DMS53 treated with DMSO at 0.1 percent for 48 hours (cell line): ENCODE measurements at regions not wholly inside any gene's neighbourhood (a gene's known extent, or its start where the extent isn't known, plus 50 kb on each side); places are given as distances from the start of the nearest gene placed in this dataset.
A peak's percentile ranks its signal among the peaks of the same experiment; 100 is the strongest.

Source experiments
- DNase-seq: peaks from one replicate; lab custom pipeline; 2025; ENCODE audit not compliant: unreplicated experiment; lab: John Stamatoyannopoulos, UW

DNA sequence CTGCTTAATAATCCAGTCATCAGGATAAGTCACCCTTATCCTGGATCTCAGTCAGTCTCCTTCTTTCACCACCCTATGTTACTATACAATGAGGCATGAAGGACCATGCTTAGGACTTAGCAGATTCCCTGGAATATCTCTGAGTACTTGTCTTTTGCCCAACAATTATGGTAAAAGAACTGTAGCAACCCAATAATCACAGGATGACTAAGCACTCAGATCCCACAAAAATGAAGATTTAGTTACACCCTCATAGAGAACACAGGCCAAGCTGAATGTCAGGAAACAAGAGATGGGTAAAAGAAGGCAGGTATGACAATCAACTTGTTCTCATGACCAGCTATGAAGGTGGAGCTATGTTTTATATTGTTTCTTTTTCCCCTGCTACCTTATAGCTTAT is 91.4 kb downstream of the EDN1 start:
- no peak for DNase-seq

DNA sequence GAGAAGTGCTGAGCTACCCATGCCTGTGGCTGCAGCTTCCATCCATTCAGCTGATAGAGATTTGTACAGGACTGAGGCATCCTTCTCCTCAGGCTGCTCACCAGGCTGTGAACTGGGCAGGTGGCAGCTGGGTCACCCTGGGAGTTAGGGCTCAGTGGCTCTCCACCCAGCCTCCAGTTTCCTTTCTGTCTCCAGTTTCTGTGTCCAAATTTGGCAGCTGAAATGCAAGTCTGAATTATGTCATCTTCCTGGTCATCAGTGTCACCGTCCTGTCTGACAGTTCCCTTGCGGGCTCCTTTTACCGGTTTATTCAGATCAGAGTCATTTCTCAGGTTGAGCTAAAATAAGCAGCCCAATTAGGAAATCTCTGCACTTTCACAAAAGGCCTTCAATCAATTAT is 93.3 kb downstream of the EDN1 start:
- no peak for DNase-seq

DNA sequence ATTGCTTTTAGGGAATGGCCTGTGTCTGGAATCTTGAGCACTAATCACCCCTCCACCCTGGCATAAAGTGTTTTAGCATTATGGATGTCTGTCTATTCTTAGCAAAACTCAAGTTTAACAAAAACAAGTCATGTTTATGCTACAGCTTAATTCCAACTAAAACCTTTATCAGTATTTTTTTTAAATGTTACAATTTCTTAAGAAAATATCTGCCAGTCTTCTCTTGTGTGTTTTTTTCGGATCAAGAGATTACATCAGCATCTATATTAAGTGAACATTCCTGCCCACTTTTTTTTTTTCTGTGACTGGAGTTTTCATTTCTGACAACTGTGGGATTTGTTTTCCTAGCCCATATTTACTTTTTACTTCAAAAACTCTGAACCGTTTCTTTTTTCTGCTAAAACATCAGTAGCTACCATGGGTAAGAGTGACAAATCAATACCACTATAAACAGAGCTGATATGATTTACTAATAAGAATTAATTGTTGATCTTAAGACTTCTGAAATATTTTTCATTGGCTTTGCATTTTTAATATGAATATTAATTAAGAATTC is 94.3 kb downstream of the EDN1 start:
- DNase-seq, result no peak

DNA sequence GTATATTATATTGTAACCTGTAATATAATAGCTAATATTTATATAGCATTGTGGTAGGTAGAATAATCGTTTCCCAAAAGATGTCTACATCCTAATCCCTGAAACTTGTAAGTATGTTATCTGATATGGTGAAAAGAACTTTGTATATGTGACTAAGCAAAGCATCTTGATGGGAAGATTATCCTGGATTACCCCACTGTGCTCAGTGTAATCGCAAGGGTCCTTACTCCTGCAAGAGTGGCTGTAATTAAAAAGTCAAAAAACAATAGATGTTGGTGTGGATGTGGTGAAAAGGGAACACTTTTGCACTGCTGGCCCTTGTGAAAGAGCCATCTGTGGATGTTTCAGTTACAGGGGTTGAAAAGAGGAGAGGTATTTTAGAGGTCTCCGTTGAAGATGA is 95.2 kb downstream of the EDN1 start:
- no peak for DNase-seq

DNA sequence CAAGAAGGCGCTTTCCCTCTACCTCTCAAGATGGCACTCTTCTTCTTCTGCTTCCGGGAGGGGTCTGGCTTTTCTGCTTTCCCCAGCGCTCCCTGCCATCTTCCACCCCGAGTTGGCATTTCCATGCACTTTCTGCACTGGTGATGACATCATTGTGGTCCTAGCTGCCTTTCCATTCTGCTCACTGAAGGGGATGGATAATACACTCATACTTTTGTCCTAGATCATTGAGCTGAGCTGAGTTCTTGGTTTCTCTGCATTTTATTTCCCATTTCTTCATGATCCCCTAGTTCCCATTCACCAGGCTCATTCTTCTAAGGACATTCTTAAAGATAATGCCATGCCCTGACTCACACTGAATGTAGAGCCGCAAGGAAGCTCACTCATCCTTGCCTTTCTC is 96.7 kb downstream of the EDN1 start:
- DNase-seq, result no peak

DNA sequence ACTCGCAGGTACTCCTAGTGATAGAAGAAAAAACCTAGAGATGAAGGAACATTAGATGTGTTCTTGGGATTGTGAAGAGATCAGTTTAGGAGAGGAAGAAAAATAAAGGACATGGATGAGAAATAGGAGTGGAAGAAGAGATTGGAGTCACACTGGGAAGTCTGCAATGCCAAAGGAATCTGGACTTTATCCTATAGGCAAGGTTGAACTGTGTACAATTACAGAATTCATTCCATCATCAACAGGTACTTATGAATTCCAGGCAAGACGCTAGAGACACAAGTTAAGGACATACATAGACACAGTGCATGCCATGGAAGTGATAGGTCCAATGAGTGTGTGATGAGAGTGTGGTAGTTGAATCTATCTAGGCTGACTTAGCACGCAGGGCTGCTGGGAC is 101.3 kb downstream of the EDN1 start:
- DNase-seq, result no peak

DNA sequence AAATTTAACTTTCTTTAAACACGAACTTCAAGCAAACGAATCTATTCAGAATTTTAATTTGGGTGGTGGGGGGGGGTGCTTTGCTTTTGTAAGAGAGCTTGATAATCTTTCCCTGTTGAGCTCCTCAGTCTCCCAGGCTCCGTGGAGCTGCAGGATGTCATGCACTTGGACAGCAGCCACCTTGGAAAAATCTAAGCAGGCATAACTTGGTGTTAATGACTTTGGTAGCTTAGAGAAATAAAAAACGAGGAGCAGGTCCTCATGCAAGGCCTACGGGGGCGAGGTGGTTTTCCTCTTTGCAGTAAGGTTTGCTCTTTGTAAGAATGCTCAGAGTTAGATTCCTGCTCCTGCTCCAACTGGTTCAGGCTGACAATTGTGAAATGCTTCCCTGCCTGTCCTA is 102.3 kb downstream of the EDN1 start:
- no peak for DNase-seq

DNA sequence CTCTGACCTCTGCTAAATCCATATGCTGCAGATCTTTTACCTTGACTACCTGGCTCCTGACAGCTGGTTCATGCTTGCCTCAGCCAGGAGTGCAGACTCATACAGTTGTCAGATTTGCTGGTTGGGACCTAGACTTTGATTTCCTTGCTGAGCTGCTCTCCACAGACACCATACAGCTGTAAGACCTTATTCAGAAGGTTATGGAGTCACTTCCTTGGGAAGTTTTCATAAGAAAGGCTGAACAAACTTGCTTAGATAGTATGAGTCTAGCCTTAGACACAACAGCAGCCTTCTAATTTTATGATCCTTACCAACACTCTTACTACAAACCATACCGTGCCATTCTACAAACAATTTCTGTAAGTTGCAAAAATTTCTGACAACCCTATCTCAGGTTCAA is 102.9 kb downstream of the EDN1 start:
- no peak for DNase-seq

DNA sequence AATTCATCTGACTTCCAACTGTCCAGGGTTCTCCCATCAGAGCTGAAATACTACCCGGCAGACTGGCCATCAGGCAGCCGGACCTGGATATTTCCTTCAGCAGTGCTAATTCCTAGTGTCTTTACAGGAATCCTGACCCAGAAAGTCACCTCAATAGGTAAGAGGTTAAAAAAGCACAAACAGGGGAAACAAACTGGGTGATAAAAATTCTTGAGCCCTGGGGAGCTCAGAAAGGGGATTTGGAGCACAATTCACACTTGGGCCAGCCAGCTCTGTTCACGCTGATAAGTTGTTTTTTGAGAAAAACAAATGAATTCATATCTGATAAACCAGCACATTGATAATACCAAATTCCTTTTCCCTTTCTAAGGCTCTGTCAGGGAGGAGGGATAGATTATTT is 104.0 kb downstream of the EDN1 start:
- no peak for DNase-seq

DNA sequence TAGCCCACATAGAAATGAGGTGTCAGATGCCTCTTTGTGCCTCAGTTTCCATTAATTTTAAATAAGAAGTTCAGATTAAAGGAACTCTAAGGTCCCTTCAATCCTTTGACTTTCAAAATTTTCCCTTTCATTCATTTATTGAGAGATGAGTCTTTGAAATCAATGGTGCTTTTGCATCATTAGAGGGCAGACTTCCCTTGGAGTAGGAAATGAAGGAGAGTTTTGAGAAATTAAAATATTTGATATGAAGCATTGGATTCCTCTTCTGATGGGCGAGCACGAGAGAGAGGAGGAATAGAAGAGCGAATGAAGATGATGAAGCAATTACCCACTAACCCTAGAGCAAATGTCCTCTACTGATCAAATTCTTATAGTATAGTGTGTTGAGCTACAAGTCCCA is 105.7 kb downstream of the EDN1 start:
- DNase-seq, result no peak

DNA sequence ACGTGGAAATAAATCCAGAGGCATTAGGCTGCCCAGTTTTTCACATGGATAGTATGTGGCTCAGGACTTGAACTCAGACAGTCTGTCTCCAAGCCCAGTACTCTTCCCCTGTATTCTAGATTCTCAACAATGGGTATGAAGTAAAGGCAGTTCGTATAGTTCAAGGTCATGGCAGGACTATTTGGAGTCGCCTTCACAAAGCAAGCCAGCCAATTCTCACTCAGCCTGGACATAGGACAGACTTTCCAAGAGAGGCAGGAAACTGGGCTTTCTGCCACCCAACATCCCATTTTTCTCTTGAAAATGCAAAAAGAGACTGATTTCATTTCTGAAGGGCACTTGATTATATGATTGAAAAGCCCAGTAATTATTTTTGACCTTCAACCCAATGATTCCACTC is 111.0 kb downstream of the EDN1 start:
- no peak for DNase-seq

DNA sequence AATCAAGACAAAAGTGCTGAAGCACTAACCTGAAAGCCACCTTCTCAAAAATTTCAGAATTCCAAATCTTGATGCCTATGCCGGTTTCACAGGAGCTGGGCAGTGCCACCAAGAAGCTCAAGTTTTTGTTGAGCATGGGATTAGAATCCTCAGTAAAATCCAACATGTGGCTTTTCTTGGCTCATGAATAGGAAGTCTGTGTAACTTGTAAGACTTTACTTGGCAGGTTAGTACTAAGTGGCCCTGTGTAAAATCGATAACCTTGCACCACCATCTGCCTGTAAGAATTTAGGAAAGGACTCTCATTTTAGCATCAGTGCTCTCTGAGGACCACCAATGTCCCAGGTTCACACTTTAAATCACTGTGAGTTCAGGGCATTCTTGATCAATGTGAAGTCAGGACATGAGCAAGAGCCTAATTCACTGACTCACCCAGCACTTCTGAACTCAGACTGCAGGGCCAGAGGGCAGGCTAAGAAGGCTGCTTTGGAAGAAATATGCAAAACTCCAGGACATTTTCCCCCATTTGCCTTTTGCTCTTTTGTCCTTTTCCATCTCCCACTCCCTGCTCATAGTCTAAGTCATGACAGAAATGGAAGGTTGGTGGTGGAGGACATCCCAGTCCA is 113.2 kb downstream of the EDN1 start:
- DNase-seq, result no peak

DNA sequence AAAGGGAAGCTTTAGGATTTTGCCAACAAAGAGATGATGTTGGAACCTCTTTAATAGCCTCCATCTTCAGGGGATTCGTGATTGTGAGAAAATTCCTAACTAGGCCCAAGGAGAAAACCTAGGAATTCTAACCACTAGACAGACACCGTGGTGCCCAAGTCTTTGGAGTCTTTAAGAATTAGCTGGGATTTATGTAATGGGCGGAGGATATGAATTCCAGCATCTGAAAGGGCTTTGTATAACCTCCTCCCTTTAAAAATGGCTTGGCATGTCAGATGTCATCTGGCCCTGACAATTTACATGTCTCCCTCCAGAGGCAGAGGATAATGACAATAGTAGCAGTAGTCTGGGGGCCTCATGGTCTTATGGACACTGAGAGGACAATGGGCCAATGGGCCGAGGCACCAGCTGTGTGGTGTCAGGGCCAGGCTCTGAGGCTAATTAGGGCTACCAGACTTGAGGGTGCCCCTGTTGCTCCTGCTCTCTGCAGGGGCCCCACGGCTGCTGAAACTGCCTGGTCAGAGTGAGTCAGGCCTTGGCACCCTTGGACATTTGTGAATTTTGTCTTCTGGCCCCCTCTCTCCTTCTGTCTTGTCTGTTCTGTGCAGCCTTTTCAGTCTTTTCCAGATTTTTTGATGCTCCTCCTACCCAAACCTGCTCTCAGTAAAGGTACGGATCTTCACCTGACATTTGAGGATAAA is 113.9 kb downstream of the EDN1 start:
- no peak for DNase-seq

DNA sequence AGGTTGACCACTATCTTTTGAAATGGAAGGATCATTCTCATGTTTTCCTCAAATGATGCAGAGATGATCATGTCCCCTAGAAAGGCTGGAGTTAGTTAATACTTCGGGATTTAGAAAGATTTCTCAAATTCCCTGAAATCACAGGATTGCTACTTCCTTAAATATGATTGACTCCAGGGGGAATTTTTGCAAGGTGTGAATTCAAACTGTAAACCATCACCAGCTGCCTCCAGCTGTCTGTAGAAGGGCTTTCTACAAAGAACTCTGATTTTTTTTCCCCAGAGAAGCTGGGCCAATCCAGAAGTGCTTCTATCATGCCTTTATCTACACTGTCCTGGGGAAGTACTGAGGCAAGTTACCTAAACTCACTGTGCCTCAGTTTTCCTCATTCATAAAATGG is 114.5 kb downstream of the EDN1 start:
- DNase-seq, result no peak

DNA sequence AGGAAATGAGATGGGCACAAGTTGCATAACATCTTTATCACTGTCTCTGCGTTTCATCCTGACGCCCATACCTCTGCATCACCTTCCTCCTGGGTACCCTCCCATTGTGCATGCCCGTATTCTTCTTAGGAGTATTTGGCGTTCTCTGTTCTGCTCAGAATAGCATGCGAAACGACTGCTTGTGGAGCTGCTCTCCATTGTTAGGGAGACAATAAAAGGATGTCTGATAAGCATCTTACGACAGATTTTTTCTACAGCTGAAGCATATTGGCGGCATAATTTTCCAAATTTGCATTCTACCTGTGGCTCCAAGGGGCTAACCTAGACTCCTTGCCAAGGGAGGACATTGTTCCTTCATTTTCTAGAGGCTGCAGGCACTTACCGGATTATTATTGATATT is 118.6 kb downstream of the EDN1 start:
- no peak for DNase-seq

DNA sequence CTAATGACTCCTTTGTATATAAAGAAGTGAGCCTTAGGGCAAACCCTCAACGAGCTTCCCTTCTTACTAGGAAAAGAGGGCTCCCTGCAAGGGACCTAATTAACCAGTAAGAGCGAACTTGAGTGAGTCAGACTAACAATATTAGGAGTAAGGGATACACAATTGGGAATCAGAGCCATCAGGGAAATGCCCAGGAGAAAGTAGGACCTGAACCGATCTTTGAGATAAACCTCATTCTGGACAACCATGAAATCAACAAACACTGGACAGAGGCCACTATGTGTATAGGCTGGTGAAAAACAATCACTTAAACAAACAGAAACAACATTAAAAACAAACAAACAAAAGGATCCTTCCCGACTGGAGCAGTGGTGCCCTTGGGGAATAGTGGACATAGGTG is 120.8 kb downstream of the EDN1 start:
- DNase-seq, result no peak

DNA sequence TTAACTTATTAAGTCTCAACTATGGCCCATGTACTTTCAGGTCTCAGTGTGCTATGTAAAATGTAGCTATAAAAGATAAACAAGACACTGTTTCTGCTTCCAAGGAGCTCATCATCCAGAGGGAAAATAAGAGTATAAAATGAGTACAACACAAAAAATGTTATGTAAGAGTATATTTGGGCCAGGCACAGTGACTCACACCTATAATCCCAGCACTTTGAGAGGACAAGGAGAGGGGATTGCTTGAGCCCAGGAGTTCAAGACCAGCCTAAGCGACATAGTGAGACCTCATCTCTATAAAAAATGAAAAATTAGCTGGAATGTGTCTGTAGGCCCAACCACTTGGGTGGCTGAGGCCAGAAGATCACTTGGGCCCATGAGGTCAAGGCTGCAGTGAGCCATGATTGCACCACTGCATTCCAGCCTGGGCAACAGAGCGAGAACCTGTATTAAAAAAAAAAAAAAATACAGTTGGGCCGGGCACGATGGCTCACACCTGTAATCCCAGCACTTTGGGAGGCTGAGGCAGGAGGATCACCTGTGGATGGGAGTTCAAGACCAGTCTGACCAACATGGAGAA is 124.0 kb downstream of the EDN1 start:
- no peak for DNase-seq

DNA sequence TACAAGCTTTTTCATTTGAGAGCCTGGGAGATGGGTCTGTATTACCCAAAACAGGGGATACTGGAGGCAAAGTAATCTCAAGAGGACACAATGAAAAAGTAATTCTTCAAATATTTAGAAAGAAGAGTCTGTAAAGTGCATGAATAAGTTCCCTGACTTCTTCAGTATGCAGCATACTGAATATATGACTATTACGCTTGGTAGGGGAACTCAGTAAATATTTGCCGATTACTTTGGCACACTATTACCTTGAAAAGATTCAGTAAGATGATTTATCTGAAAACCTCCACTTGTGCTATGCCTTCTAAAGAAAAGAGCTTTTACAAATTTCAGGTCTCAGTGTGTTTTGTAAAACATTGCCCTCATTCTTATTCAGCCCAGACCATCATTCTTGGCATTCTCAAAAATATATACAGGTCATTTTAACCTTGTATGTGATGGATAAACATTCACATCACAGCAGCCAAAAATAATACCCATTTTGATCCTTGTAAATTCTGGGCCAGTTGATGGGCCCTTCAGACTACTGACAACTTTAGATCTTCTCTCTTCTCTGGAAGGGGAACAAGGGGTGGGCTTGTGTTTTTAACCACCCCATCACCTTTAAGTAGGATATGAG is 125.9 kb downstream of the EDN1 start:
- no peak for DNase-seq

DNA sequence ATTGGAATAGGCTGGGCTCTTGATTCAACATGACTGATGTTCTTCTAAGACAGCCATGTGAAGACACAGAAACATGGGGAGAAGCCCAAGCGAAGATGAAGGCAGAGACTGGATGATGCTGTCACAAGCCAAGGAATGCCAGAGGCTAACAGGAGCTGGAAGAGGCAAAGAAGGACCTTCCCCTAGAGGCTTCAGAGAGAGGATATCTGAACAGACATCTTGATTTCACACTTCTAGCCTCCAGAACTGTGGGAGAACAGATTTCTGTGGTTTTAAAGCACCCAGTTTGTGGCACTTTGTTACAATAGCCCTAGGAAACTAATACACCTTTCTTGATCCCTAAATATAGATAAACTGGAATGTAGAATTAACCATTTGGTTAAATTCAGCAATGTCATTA is 127.0 kb downstream of the EDN1 start:
- no peak for DNase-seq

DNA sequence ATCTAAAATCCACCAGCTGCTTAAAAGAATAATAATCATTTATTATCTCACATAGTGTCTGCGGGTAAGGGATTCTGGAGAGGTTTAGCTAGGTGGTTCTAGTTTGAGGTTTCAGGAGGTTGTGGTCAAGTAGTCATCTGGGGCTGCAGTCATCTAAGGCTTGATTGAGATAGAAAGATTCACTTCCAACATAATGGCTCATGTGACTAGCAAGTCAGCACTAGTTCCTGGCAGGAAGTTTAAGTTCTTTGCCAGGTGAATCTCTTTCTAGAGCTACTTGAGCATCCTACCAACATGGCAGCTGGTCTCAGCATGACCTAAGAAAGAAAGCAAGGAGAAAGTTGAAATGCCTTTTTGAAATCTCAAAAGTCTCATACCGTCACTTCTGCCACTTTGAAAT is 128.8 kb downstream of the EDN1 start:
- DNase-seq, result no peak

DNA sequence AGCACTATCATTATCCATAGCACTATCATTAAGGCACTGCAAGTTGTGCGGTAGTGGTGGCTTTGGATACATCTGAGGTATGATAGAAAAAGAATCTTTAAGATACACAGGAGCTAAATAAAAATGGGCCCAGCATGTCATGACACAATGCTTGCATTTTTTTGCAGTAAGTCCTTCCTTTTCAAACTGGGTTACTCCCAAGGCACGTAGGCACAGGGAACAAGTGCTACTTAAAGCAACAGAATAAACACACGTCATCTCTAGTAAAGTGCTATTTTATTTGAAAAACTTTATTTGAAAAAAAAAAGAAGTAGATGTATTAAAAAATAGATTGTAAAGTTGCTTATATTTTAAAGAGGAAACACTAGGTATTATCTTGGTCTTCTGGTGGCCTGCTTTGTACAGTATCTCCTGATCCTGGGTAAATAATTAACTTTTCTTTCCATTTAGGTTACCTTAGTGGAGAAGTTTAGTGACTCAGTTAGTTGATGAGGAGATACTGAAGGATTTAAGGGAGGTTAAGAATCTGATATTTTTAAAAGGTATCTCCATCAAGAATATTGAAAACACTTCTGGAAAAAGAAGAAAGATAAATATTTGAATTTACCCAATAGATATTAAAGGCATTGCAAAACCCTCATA is 129.6 kb downstream of the EDN1 start:
- DNase-seq, result peak; percentile 65

DNA sequence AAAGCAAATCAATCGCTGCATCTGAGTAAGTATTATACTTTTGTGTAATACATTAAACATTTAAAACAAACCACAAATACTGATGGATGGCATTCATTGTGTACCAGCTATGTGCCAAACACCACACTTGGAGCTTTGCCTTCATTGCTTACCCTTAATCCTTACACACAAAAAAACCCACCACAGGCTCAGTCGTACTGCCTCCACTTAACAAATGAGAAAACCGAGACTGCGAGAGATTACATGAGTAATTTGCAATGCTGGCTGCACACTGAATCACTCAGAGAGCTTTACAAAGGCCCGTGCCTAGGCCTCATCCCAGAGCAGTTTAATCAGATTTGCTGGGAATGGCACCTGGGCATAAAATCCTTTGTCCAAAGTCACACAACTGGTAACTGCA is 130.5 kb downstream of the EDN1 start:
- no peak for DNase-seq
